ENCODE measurements at regions not wholly inside any gene's neighbourhood (a gene's known extent, or its start where the extent isn't known, plus 50 kb on each side); places are given as distances from the start of the nearest gene placed in this dataset.

GRCh38 chr7:85567983-85568382 lies 381.1 kb upstream of the SEMA3D start:
- Histone ChIP-seq H3K79me2 (ENCODE audit: control insufficient read depth, insufficient read depth, low read length) (no peaks in the 10 kb centered on the region), H3K9ac (ENCODE audit: insufficient read depth in 1 of 2, low read depth in 2 of 2, low read length in 2 of 2) (no peak overlapping the region), H3K27me3 (ENCODE audit: control insufficient read depth in 2 of 2, insufficient read depth in 2 of 2, low read length in 2 of 2) (no peaks in the 10 kb centered on the region), H3K27ac (ENCODE audit: extremely low read depth, low read depth, low read length) (no peak overlapping the region), H2AFZ (ENCODE audit: low read depth, low read length) (no peak overlapping the region), H3K4me1 (replicated peaks in 1 of 2; ENCODE audit: control insufficient read depth in 2 of 2, insufficient read depth in 2 of 2, low read length in 2 of 2) (no peaks in the 10 kb centered on the region), H3K9me3 (replicated peaks; ENCODE audit: control insufficient read depth, insufficient read depth, low read depth, low read length) (no peaks in the 10 kb centered on the region; the same call in 1 of the 2 replicates), H4K20me1 (replicated peaks; ENCODE audit: control insufficient read depth, insufficient read depth, low read length) (no peaks in the 10 kb centered on the region), H3K36me3 (ENCODE audit: control insufficient read depth, insufficient read depth, low read length) (no peaks in the 10 kb centered on the region), H3K4me3 (no peak overlapping the region), H3K4me2 (ENCODE audit: insufficient read depth, low read length) (no peak overlapping the region), H3K9me1 (ENCODE audit: control insufficient read depth, insufficient read depth, low read length) (no peaks in the 10 kb centered on the region)
- POLR2A ChIA-PET: no interaction called here
- FAIRE-seq (no peak), ATAC-seq (no peak), DNase-seq (ENCODE audit: extremely low read depth in 1 of 4, low spot score in 3 of 4) (no peak)
- no peak for TF ChIP-seq PCBP2 (IDR thresholded peaks at IDR 0.05; ENCODE audit: low read depth, low read length, poor library complexity, severe bottlenecking)
- no peak for TF ChIP-seq PCBP1 (IDR thresholded peaks at IDR 0.05; ENCODE audit: low read depth, low read length, poor library complexity, severe bottlenecking)
- TF ChIP-seq ZNF395 (CRISPR knock-in tag; IDR thresholded peaks at IDR 0.05): no peak
- CTCF ChIA-PET (ENCODE audit: low intra/inter-chr PET ratio): no interaction called here
- in situ Hi-C loops (cut with MboI) (no loop called here), intact Hi-C loops (cut with micrococcal nuclease) (no loop called here)
- no TSS peak for BruUV-seq (replicated peaks)

- H3K27ac ChIP-seq (ENCODE audit: extremely low read depth, low read depth, low read length): no peak overlapping the region
- ATAC-seq (no peak), DNase-seq (ENCODE audit: extremely low read depth in 1 of 4, low spot score in 3 of 4) (no peak), FAIRE-seq (no peak)
- ChIA-PET CTCF (ENCODE audit: low intra/inter-chr PET ratio) (no interaction called here), POLR2A (no interaction called here)
- no peaks in the 10 kb centered on the region for H3K36me3 ChIP-seq (ENCODE audit: control insufficient read depth, insufficient read depth, low read length)
- H3K4me1 ChIP-seq (replicated peaks in 1 of 2; ENCODE audit: control insufficient read depth in 2 of 2, insufficient read depth in 2 of 2, low read length in 2 of 2): no peaks in the 10 kb centered on the region
- in situ Hi-C loops (cut with MboI): no loop called here
- no peaks in the 10 kb centered on the region for H4K20me1 ChIP-seq (replicated peaks; ENCODE audit: control insufficient read depth, insufficient read depth, low read length)
- no peaks in the 10 kb centered on the region; the same call in 1 of the 2 replicates for H3K9me3 ChIP-seq (replicated peaks; ENCODE audit: control insufficient read depth, insufficient read depth, low read depth, low read length)
- no peak overlapping the region for H3K9ac ChIP-seq (ENCODE audit: insufficient read depth in 1 of 2, low read depth in 2 of 2, low read length in 2 of 2)
- no peaks in the 10 kb centered on the region for H3K9me1 ChIP-seq (ENCODE audit: control insufficient read depth, insufficient read depth, low read length)
- no peak overlapping the region for H2AFZ ChIP-seq (ENCODE audit: low read depth, low read length)
- no TSS peak for BruUV-seq (replicated peaks)
- intact Hi-C loops (cut with micrococcal nuclease): no loop called here
- no peaks in the 10 kb centered on the region for H3K79me2 ChIP-seq (ENCODE audit: control insufficient read depth, insufficient read depth, low read length)
- H3K4me3 ChIP-seq: no peak overlapping the region
- H3K27me3 ChIP-seq (ENCODE audit: control insufficient read depth in 2 of 2, insufficient read depth in 2 of 2, low read length in 2 of 2): no peaks in the 10 kb centered on the region
- 2% methylated on average over 14 of the region's 14 CpGs for WGBS (ENCODE audit: insufficient coverage, low coverage, missing lambda C conversion rate)
- H3K4me2 ChIP-seq (ENCODE audit: insufficient read depth, low read length): no peak overlapping the region
- TF ChIP-seq, protein P1, sequence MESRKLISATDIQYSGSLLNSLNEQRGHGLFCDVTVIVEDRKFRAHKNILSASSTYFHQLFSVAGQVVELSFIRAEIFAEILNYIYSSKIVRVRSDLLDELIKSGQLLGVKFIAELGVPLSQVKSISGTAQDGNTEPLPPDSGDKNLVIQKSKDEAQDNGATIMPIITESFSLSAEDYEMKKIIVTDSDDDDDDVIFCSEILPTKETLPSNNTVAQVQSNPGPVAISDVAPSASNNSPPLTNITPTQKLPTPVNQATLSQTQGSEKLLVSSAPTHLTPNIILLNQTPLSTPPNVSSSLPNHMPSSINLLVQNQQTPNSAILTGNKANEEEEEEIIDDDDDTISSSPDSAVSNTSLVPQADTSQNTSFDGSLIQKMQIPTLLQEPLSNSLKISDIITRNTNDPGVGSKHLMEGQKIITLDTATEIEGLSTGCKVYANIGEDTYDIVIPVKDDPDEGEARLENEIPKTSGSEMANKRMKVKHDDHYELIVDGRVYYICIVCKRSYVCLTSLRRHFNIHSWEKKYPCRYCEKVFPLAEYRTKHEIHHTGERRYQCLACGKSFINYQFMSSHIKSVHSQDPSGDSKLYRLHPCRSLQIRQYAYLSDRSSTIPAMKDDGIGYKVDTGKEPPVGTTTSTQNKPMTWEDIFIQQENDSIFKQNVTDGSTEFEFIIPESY (CRISPR knock-in tag; IDR thresholded peaks at IDR 0.05): no peak
- TF ChIP-seq NR2F6 (CRISPR knock-in tag; IDR thresholded peaks at IDR 0.05): no peak
- no peak for TF ChIP-seq MAX (CRISPR knock-in tag; IDR thresholded peaks at IDR 0.05)
- TF ChIP-seq PHB (CRISPR knock-in tag; IDR thresholded peaks at IDR 0.05): no peak
- no peak for TF ChIP-seq CBX8 (IDR thresholded peaks at IDR 0.05; ENCODE audit: borderline replicate concordance, extremely low read depth, low read depth, low read length, poor library complexity, severe bottlenecking)
Measured at GRCh38 chr7:85566095-85566794, 379.4 kb upstream of the SEMA3D start.

Data from K562 (cell line).